ENCODE measurements at regions not wholly inside any gene's neighbourhood (a gene's known extent, or its start where the extent isn't known, plus 50 kb on each side); places are given as distances from the start of the nearest gene placed in this dataset.

DNA sequence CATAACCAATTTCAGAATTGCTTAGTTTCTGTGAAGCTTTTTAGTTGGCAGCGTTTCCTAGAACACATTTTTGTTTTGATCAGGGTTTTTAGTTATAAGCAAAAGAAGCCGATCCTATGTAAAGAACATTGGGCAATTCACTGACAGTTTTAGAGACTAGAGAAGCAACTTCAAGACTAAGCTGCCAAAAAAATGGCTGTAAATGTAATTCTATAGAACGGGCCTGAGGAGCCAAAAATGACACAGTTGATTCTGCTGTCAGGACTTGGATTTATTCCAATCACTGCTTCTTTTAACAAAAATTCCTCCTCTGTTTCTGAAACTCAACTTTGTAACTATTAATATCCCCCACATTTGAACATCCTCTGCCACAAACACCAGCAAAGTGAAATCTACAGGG lies 236.0 kb upstream of the EYS start:
- Histone ChIP-seq H4K20me1 (ENCODE audit: insufficient read depth, low read length) (no peaks in the 10 kb centered on the region), H3K4me2 (ENCODE audit: insufficient read depth, low read length) (no peak overlapping the region), H3K9me3 (ENCODE audit: insufficient read depth, low read length, severe bottlenecking) (no peaks in the 10 kb centered on the region), H3K27me3 (ENCODE audit: insufficient read depth, low read length, poor library complexity) (no peaks in the 10 kb centered on the region), H3K9ac (ENCODE audit: low read depth, low read length) (no peak overlapping the region), H3K36me3 (ENCODE audit: insufficient read depth, low read length) (no peaks in the 10 kb centered on the region), H2AFZ (ENCODE audit: low read depth, low read length) (no peak overlapping the region), H3K27ac (ENCODE audit: low read length) (no peak overlapping the region), H3K79me2 (ENCODE audit: insufficient read depth, low read length) (no peaks in the 10 kb centered on the region), H3K4me3 (ENCODE audit: low read depth in 1 of 2, low read length in 2 of 2) (no peak overlapping the region), H3K4me1 (ENCODE audit: insufficient read depth, low read length) (no peaks in the 10 kb centered on the region)
- DNase-seq: no peak
- TF ChIP-seq, protein P1, sequence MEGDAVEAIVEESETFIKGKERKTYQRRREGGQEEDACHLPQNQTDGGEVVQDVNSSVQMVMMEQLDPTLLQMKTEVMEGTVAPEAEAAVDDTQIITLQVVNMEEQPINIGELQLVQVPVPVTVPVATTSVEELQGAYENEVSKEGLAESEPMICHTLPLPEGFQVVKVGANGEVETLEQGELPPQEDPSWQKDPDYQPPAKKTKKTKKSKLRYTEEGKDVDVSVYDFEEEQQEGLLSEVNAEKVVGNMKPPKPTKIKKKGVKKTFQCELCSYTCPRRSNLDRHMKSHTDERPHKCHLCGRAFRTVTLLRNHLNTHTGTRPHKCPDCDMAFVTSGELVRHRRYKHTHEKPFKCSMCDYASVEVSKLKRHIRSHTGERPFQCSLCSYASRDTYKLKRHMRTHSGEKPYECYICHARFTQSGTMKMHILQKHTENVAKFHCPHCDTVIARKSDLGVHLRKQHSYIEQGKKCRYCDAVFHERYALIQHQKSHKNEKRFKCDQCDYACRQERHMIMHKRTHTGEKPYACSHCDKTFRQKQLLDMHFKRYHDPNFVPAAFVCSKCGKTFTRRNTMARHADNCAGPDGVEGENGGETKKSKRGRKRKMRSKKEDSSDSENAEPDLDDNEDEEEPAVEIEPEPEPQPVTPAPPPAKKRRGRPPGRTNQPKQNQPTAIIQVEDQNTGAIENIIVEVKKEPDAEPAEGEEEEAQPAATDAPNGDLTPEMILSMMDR (IDR thresholded peaks at IDR 0.05; ENCODE audit: borderline replicate concordance, extremely low read depth, low read length, poor library complexity, severe bottlenecking): no peak
- TF ChIP-seq EZH2 (IDR thresholded peaks at IDR 0.05; ENCODE audit: borderline replicate concordance, low read depth, low read length, severe bottlenecking): no peak
- ATAC-seq (ENCODE audit: insufficient read depth, low read depth): no peak

DNA sequence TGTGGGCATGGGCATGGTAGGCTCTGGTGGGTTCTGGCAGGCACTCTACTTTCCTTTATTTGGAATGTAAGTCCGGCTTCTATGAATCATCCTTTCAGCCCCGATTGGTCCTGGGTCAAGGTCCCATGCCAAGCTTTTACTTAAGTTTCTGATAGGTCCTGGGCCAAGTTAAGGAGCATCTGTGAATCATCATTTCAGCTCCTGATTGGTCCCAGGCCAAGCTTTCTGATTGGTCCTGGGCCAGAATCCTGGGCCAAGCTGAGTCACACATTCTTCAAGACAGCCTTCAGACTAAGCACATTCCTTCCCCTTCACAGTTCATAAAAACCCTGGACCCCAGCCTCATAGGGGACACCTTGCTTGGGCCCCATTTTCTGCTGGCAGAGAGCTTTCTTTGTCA lies 231.0 kb upstream of the EYS start:
- Histone ChIP-seq H3K4me2 (ENCODE audit: insufficient read depth, low read length) (no peak overlapping the region), H4K20me1 (ENCODE audit: insufficient read depth, low read length) (no peaks in the 10 kb centered on the region), H3K27ac (ENCODE audit: low read length) (no peak overlapping the region), H3K9ac (ENCODE audit: low read depth, low read length) (no peak overlapping the region), H3K4me1 (ENCODE audit: insufficient read depth, low read length) (no peaks in the 10 kb centered on the region), H3K9me3 (ENCODE audit: insufficient read depth, low read length, severe bottlenecking) (no peaks in the 10 kb centered on the region), H3K4me3 (ENCODE audit: low read depth in 1 of 2, low read length in 2 of 2) (no peak overlapping the region), H3K27me3 (ENCODE audit: insufficient read depth, low read length, poor library complexity) (no peaks in the 10 kb centered on the region), H3K36me3 (ENCODE audit: insufficient read depth, low read length) (no peaks in the 10 kb centered on the region), H3K79me2 (ENCODE audit: insufficient read depth, low read length) (no peaks in the 10 kb centered on the region), H2AFZ (ENCODE audit: low read depth, low read length) (no peak overlapping the region)
- ATAC-seq (ENCODE audit: insufficient read depth, low read depth) (no peak), DNase-seq (no peak)
- TF ChIP-seq, protein P1 (IDR thresholded peaks at IDR 0.05; ENCODE audit: borderline replicate concordance, extremely low read depth, low read length, poor library complexity, severe bottlenecking): no peak
- TF ChIP-seq EZH2 (IDR thresholded peaks at IDR 0.05; ENCODE audit: borderline replicate concordance, low read depth, low read length, severe bottlenecking): no peak

DNA sequence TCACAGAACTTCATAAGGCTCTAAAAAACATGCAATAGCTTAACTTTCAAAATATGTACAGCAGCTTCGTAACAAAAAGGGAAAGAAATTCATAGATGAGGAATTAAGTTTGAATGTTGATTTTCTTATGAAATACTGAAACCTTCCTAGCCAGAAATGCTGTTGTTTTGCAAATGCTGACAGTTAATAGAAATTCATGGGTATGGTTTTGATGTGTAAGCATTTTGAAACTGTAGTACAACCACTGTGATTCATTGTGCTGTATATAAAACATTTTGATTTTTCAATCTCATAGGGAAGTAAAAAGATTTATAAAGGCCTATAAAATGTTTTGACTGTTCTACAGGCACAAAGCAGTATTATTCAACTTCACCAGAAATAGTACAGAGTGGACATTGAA lies 228.4 kb upstream of the EYS start:
- Histone ChIP-seq H3K4me1 (ENCODE audit: insufficient read depth, low read length) (no peaks in the 10 kb centered on the region), H3K4me3 (ENCODE audit: low read depth in 1 of 2, low read length in 2 of 2) (no peak overlapping the region), H3K36me3 (ENCODE audit: insufficient read depth, low read length) (no peaks in the 10 kb centered on the region), H3K27me3 (ENCODE audit: insufficient read depth, low read length, poor library complexity) (no peaks in the 10 kb centered on the region), H4K20me1 (ENCODE audit: insufficient read depth, low read length) (no peaks in the 10 kb centered on the region), H2AFZ (ENCODE audit: low read depth, low read length) (no peak overlapping the region), H3K9ac (ENCODE audit: low read depth, low read length) (no peak overlapping the region), H3K79me2 (ENCODE audit: insufficient read depth, low read length) (no peaks in the 10 kb centered on the region), H3K4me2 (ENCODE audit: insufficient read depth, low read length) (no peak overlapping the region), H3K27ac (ENCODE audit: low read length) (no peak overlapping the region), H3K9me3 (ENCODE audit: insufficient read depth, low read length, severe bottlenecking) (peaks cover 13% of the 10 kb centered on the region)
- TF ChIP-seq, protein P1 (IDR thresholded peaks at IDR 0.05; ENCODE audit: borderline replicate concordance, extremely low read depth, low read length, poor library complexity, severe bottlenecking): no peak
- TF ChIP-seq EZH2 (IDR thresholded peaks at IDR 0.05; ENCODE audit: borderline replicate concordance, low read depth, low read length, severe bottlenecking): no peak
- DNase-seq (no peak), ATAC-seq (ENCODE audit: insufficient read depth, low read depth) (no peak)

- Histone ChIP-seq H2AFZ (ENCODE audit: low read depth, low read length) (no peak overlapping the region), H3K9ac (ENCODE audit: low read depth, low read length) (no peak overlapping the region), H3K4me2 (ENCODE audit: insufficient read depth, low read length) (no peak overlapping the region), H3K27me3 (ENCODE audit: insufficient read depth, low read length, poor library complexity) (no peaks in the 10 kb centered on the region), H3K27ac (ENCODE audit: low read length) (no peak overlapping the region), H3K4me3 (ENCODE audit: low read depth in 1 of 2, low read length in 2 of 2) (no peak overlapping the region), H3K79me2 (ENCODE audit: insufficient read depth, low read length) (no peaks in the 10 kb centered on the region), H3K4me1 (ENCODE audit: insufficient read depth, low read length) (no peaks in the 10 kb centered on the region), H3K9me3 (ENCODE audit: insufficient read depth, low read length, severe bottlenecking) (peaks cover 18% of the 10 kb centered on the region), H3K36me3 (ENCODE audit: insufficient read depth, low read length) (no peaks in the 10 kb centered on the region), H4K20me1 (ENCODE audit: insufficient read depth, low read length) (no peaks in the 10 kb centered on the region)
- no peak for ATAC-seq (ENCODE audit: insufficient read depth, low read depth)
- TF ChIP-seq, protein P1 (IDR thresholded peaks at IDR 0.05; ENCODE audit: borderline replicate concordance, extremely low read depth, low read length, poor library complexity, severe bottlenecking): no peak
- TF ChIP-seq EZH2 (IDR thresholded peaks at IDR 0.05; ENCODE audit: borderline replicate concordance, low read depth, low read length, severe bottlenecking): no peak
- no peak for DNase-seq
Observed at GRCh38 chr6:65933390-65933789, 226.4 kb upstream of the EYS start.
